Left ventricle myocardium inferior (tissue), 1 donor: ENCODE measurements at regions not wholly inside any gene's neighbourhood (a gene's known extent, or its start where the extent isn't known, plus 50 kb on each side); places are given as distances from the start of the nearest gene placed in this dataset.

ENCODE experiments used
- DNase-seq: peaks from one replicate; pipeline ENCODE4 v3.0.0-alpha.2; 2020
- H3K27ac ChIP-seq: fragments of 200-600 bp; replicated peaks from 2 replicates; pipeline ENCODE4 v1.8.0; 2021
- H3K27me3 ChIP-seq: fragments of 200-600 bp; 2 replicates; pipeline ENCODE4 v1.8.0; 2021; ENCODE audit warnings: low read depth
- H3K36me3 ChIP-seq: fragments of 200-600 bp; 2 replicates; pipeline ENCODE4 v1.8.0; 2021
- H3K4me1 ChIP-seq: fragments of 200-600 bp; 2 replicates; pipeline ENCODE4 v1.8.0; 2021
- H3K4me3 ChIP-seq: fragments of 200-600 bp; 2 replicates; pipeline ENCODE4 v1.8.0; 2021; ENCODE audit warnings: mild to moderate bottlenecking, moderate library complexity
- H3K9me3 ChIP-seq: fragments of 200-600 bp; replicated peaks from 2 replicates; pipeline ENCODE4 v1.8.0; 2021
- CTCF ChIP-seq: fragments of 200-600 bp; IDR thresholded peaks from 2 replicates; pipeline ENCODE4 v1.8.0; 2021; ENCODE audit warnings: antibody characterized with exemption, mild to moderate bottlenecking, borderline replicate concordance
- intact Hi-C: fragments of 100-400 bp; cut with micrococcal nuclease; formaldehyde crosslinking; loops from one replicate; pipeline ENCODE4 v1.11.0; 2022
- donor health status: DM: no; HTN: yes; CAD: no; lungs with severe emphysema.

DNA sequence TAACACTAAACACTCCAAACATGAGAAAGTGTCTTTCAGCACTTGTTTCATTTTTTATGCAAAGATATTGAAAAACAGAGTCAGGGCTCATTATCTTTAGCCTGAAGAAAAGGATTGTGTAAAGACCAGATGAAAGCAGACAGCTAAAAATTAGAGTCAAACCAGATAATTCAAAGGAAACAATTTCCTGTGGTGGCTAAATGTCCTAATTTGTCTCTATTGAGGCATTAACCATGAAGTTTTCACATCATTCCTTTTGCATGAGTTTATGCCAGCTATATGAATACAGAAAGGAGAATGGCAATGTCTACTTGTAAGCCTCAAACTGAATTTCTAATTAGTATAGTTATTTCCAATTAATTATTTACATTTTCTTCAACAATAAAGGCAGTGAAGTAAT is 338.5 kb downstream of the FSCB start:
- no peaks in the 10 kb centered on the region for H3K9me3 ChIP-seq
- no peak for TF ChIP-seq CTCF
- H3K27ac ChIP-seq: no peak overlapping the region
- H3K36me3 ChIP-seq: no peaks in the 10 kb centered on the region
- no peaks in the 10 kb centered on the region for H3K27me3 ChIP-seq
- no peaks in the 10 kb centered on the region for H3K4me1 ChIP-seq
- DNase-seq: no peak
- intact Hi-C loops: no loop called here
- no peak overlapping the region for H3K4me3 ChIP-seq

DNA sequence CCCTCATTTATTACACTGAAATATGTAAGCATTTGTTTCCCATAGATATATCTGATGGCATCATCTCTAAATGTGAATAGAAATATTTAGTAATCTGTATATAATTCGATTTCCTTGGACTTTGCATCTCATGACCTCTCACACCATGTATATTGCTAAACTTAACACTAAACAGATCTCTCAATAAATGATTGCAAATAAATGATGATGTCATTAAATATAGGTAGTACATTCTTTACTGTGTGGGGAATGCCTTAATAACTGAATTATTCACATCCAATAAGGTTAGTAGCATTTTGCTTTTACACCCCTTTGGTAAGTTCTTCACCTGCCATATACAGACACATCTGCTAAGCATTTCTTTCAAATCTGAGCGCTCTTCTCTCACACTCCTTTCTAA is 340.5 kb downstream of the FSCB start:
- DNase-seq: no peak
- H3K36me3 ChIP-seq: no peaks in the 10 kb centered on the region
- no peaks in the 10 kb centered on the region for H3K27me3 ChIP-seq
- TF ChIP-seq CTCF: no peak
- no peaks in the 10 kb centered on the region for H3K4me1 ChIP-seq
- intact Hi-C loops: no loop called here
- no peaks in the 10 kb centered on the region for H3K9me3 ChIP-seq
- no peak overlapping the region for H3K4me3 ChIP-seq
- no peak overlapping the region for H3K27ac ChIP-seq

- no peaks in the 10 kb centered on the region for H3K27me3 ChIP-seq
- H3K36me3 ChIP-seq: no peaks in the 10 kb centered on the region
- no peak for TF ChIP-seq CTCF
- H3K4me1 ChIP-seq: no peaks in the 10 kb centered on the region
- no peaks in the 10 kb centered on the region for H3K9me3 ChIP-seq
- no peak overlapping the region for H3K4me3 ChIP-seq
- no peak for DNase-seq
- H3K27ac ChIP-seq: no peak overlapping the region
- intact Hi-C loops: no loop called here
These were observed 341.1 kb downstream of the FSCB start for GRCh38 chr14:44165936-44166335.

- Histone ChIP-seq H3K4me1 (no peaks in the 10 kb centered on the region), H3K4me3 (no peak overlapping the region), H3K36me3 (no peaks in the 10 kb centered on the region), H3K27ac (no peak overlapping the region), H3K27me3 (no peaks in the 10 kb centered on the region), H3K9me3 (no peaks in the 10 kb centered on the region)
- no peak for TF ChIP-seq CTCF
- no peak for DNase-seq
- intact Hi-C loops: no loop called here
These were observed 341.8 kb downstream of the FSCB start for GRCh38 chr14:44165286-44165685.

DNA sequence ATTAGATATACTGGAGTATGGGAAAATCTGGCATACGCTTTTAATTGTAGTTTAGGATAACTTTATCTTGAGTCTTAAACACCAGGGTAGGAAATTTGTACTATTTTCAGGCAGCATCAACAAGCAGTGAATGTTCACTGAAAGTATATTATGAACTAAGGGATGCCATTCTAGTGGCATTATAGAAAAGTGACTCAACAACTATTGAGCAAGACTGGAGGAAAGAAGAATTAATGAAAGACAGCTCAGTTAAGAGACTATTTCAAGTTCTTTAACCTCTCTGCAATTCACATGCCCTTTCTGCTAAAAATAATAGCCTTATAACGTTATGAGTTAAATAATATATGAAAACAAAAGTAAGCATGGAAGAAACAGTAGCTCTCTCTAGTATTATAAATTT is 343.1 kb downstream of the FSCB start:
- Histone ChIP-seq H3K4me3 (no peak overlapping the region), H3K9me3 (no peaks in the 10 kb centered on the region), H3K27me3 (no peaks in the 10 kb centered on the region), H3K27ac (no peak overlapping the region), H3K4me1 (no peaks in the 10 kb centered on the region), H3K36me3 (no peaks in the 10 kb centered on the region)
- DNase-seq: no peak
- TF ChIP-seq CTCF: no peak
- intact Hi-C loops: no loop called here

DNA sequence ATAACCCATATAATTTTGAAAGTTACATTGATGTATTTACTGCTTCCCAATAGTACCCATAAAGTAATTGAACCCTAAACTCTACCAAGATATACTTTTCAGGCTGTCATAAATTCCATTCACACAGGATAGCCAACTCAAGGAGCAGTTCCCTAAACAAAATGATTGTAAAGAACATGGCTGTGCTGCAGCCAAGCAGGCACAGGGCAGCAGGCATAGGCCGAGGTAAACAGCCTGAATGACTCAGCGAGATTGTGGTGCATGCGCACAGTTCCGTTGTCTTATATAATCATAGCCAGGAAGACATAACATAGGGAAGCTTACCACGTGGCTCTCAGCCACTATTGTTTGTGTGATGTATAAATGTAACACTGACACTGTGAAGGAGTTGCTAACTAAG is 344.9 kb downstream of the FSCB start:
- Histone ChIP-seq H3K4me3 (no peak overlapping the region), H3K36me3 (no peaks in the 10 kb centered on the region), H3K9me3 (no peaks in the 10 kb centered on the region), H3K4me1 (no peaks in the 10 kb centered on the region), H3K27ac (no peak overlapping the region), H3K27me3 (no peaks in the 10 kb centered on the region)
- intact Hi-C loops: no loop called here
- no peak for DNase-seq
- no peak for TF ChIP-seq CTCF
